ENCODE measurements at regions not wholly inside any gene's neighbourhood (a gene's known extent, or its start where the extent isn't known, plus 50 kb on each side); places are given as distances from the start of the nearest gene placed in this dataset.
"Not testable (repeated sequence)": the region's sequence is repeated elsewhere in the genome, so short reads cannot be mapped to it uniquely, and the experiment has no call there.

GRCh38 chr10:32180390-32181280 is 124.4 kb upstream of the KIF5B start:
- TF ChIP-seq ZFX (IDR thresholded peaks at IDR 0.05) (no peak), CTCF (conservative IDR thresholded peaks at IDR 0.05) (no peak)
- no peak overlapping the region for H3K27ac ChIP-seq

- no peak for TF ChIP-seq CTCF (conservative IDR thresholded peaks at IDR 0.05)
- TF ChIP-seq ZFX (IDR thresholded peaks at IDR 0.05), result no peak
- no peak overlapping the region for H3K27ac ChIP-seq
These were observed 123.6 kb upstream of the KIF5B start for GRCh38 chr10:32179836-32180235.

GRCh38 chr10:32177594-32177993 is 121.4 kb upstream of the KIF5B start:
- not testable (repeated sequence) for H3K27ac ChIP-seq

GRCh38 chr10:32175629-32176028 is 119.4 kb upstream of the KIF5B start:
- TF ChIP-seq ZFX (IDR thresholded peaks at IDR 0.05), result no peak
- no peak for TF ChIP-seq CTCF (conservative IDR thresholded peaks at IDR 0.05)
- no peak overlapping the region for H3K27ac ChIP-seq

GRCh38 chr10:32174349-32174893 is 118.2 kb upstream of the KIF5B start:
- TF ChIP-seq ZFX (IDR thresholded peaks at IDR 0.05) (no peak), CTCF (conservative IDR thresholded peaks at IDR 0.05) (no peak)
- H3K27ac ChIP-seq, result no peak overlapping the region

GRCh38 chr10:32171204-32171603 is 115.0 kb upstream of the KIF5B start:
- TF ChIP-seq ZFX (IDR thresholded peaks at IDR 0.05), result no peak
- no peak for TF ChIP-seq CTCF (conservative IDR thresholded peaks at IDR 0.05)
- H3K27ac ChIP-seq, result peak overlapping the region; percentile 90

- TF ChIP-seq ZFX (IDR thresholded peaks at IDR 0.05) (no peak), CTCF (conservative IDR thresholded peaks at IDR 0.05) (no peak)
These were observed 113.3 kb upstream of the KIF5B start for GRCh38 chr10:32169556-32169955.

More at GRCh38 chr10:32169556-32169955, 113.3 kb upstream of the KIF5B start:
- peak overlapping the region; percentile 90 for H3K27ac ChIP-seq
